Aorta (tissue), 5 donors: ENCODE measurements at regions not wholly inside any gene's neighbourhood (a gene's known extent, or its start where the extent isn't known, plus 50 kb on each side); places are given as distances from the start of the nearest gene placed in this dataset.

Experiments used
- ATAC-seq: fragments of 200-7000 bp; cut with Tn5 transposase; one replicate; pipeline ENCODE4 v1.9.1; 2022; ENCODE audit warnings: moderate library complexity; ENCODE audit not compliant: low FRiP score
- DNase-seq, 2 donors: peaks; one replicate each; pipeline ENCODE4 v3.0.0-alpha.2; 2020
- H3K27ac ChIP-seq, 2 donors: one replicate each; pipeline ENCODE4 v1.5.1; 2013; ENCODE audit warnings: low read length in 2 of 2, mild to moderate bottlenecking in 2 of 2, moderate library complexity in 2 of 2, control low read depth in 1 of 2, inconsistent platforms in 1 of 2, low read depth in 1 of 2
- H3K27me3 ChIP-seq, 2 donors: one replicate each; pipeline ENCODE4 v1.6.1; 2013; ENCODE audit warnings: control low read depth in 1 of 2, low read length in 1 of 2, mild to moderate bottlenecking in 1 of 2, moderate library complexity in 1 of 2; ENCODE audit not compliant: insufficient read depth in 2 of 2, control insufficient read depth in 1 of 2
- H3K36me3 ChIP-seq, 2 donors: one replicate each; pipeline ENCODE4 v1.6.1; 2013; ENCODE audit warnings: control low read depth in 1 of 2, low read length in 1 of 2, mild to moderate bottlenecking in 1 of 2; ENCODE audit not compliant: insufficient read depth in 2 of 2, control insufficient read depth in 1 of 2
- H3K4me1 ChIP-seq, 2 donors: one replicate each; pipeline ENCODE4 v1.6.1; 2013; ENCODE audit warnings: low read length in 2 of 2, control low read depth in 1 of 2, mild to moderate bottlenecking in 1 of 2, moderate library complexity in 1 of 2; ENCODE audit not compliant: insufficient read depth in 2 of 2, control insufficient read depth in 1 of 2
- H3K4me3 ChIP-seq, 2 donors: one replicate each; pipeline ENCODE4 v1.5.1; 2013; ENCODE audit warnings: low read length in 2 of 2, control low read depth in 1 of 2, mild to moderate bottlenecking in 1 of 2
- H3K9me3 ChIP-seq: one replicate; pipeline ENCODE4 v1.6.1; 2013; ENCODE audit warnings: mild to moderate bottlenecking, low read length; ENCODE audit not compliant: control insufficient read depth
- WGBS, 2 donors: extraction: QIAGEN DNeasy Blood & Tissue Kit; methylation state at CpG; one replicate each; pipeline ENCODE4 v1.1.7; 2013; 5-methylcytosine and 5-hydroxymethylcytosine counted together
- intact Hi-C, 2 donors: fragments of 100-400 bp; cut with DNase I; formaldehyde crosslinking; loops; one replicate each; pipeline versions ENCODE4 v1.14.2 to v1.15.0; 2022
- donor health status: healthy with polysubstance abuse.
- donor health status: Bipolar disorder and iron deficiency.
- donor health status: DM: no; HTN: no; CAD: no.
- donor health status: DM: no; HTN: no; CAD: no.
- donor health status: DM: yes; HTN: yes; CAD: no.

- H3K4me1 ChIP-seq = no peaks in the 10 kb centered on the region
- H3K36me3 ChIP-seq = no peaks in the 10 kb centered on the region
- H3K27ac ChIP-seq = no peak overlapping the region
- no peaks in the 10 kb centered on the region for H3K9me3 ChIP-seq
- intact Hi-C loops = no loop called here
- H3K4me3 ChIP-seq = no peak overlapping the region
- WGBS, 2 donors = 83 to 88% methylated on average over 6 of the region's 6 CpGs
- ATAC-seq (no peak), DNase-seq (no peak)
- no peaks in the 10 kb centered on the region for H3K27me3 ChIP-seq
Observed at GRCh38 chr10:118161461-118162246, 114.9 kb upstream of the RAB11FIP2 start.

GRCh38 chr10:118153287-118153686, 106.5 kb upstream of the RAB11FIP2 start:
- intact Hi-C loops = no loop called here
- Histone ChIP-seq H3K4me1 (no peaks in the 10 kb centered on the region), H3K36me3 (no peaks in the 10 kb centered on the region), H3K27ac (no peak overlapping the region), H3K9me3 (no peaks in the 10 kb centered on the region), H3K27me3 (no peaks in the 10 kb centered on the region), H3K4me3 (no peak overlapping the region)
- ATAC-seq (no peak), DNase-seq (no peak)

GRCh38 chr10:118151461-118151860, 104.7 kb upstream of the RAB11FIP2 start:
- no peaks in the 10 kb centered on the region for H3K4me1 ChIP-seq
- 24 to 48% methylated on average over 2 of the region's 2 CpGs for WGBS, 2 donors
- ATAC-seq (no peak), DNase-seq (no peak)
- no peaks in the 10 kb centered on the region for H3K9me3 ChIP-seq
- H3K27me3 ChIP-seq = no peaks in the 10 kb centered on the region
- no peaks in the 10 kb centered on the region for H3K36me3 ChIP-seq
- H3K27ac ChIP-seq = no peak overlapping the region
- intact Hi-C loops = no loop called here
- H3K4me3 ChIP-seq = no peak overlapping the region

GRCh38 chr10:118148247-118148646, 101.5 kb upstream of the RAB11FIP2 start:
- Histone ChIP-seq H3K9me3 (no peaks in the 10 kb centered on the region), H3K4me1 (no peaks in the 10 kb centered on the region), H3K4me3 (no peak overlapping the region), H3K36me3 (no peaks in the 10 kb centered on the region), H3K27me3 (no peaks in the 10 kb centered on the region), H3K27ac (no peak overlapping the region)
- DNase-seq (no peak), ATAC-seq (no peak)
- intact Hi-C loops = no loop called here

GRCh38 chr10:118145256-118145655, 98.5 kb upstream of the RAB11FIP2 start:
- Histone ChIP-seq H3K9me3 (no peaks in the 10 kb centered on the region), H3K4me1 (no peaks in the 10 kb centered on the region), H3K27me3 (no peaks in the 10 kb centered on the region), H3K36me3 (no peaks in the 10 kb centered on the region), H3K4me3 (no peak overlapping the region), H3K27ac (no peak overlapping the region)
- DNase-seq = no peak
- no peak for ATAC-seq
- WGBS, 2 donors = 60 to 65% methylated on average over 4 of the region's 4 CpGs
- intact Hi-C loops = no loop called here

- Histone ChIP-seq H3K4me3 (no peak overlapping the region), H3K27ac (no peak overlapping the region), H3K36me3 (no peaks in the 10 kb centered on the region), H3K4me1 (no peaks in the 10 kb centered on the region), H3K9me3 (no peaks in the 10 kb centered on the region), H3K27me3 (no peaks in the 10 kb centered on the region)
- no peak for DNase-seq
- WGBS, 2 donors = 78 to 80% methylated on average over 6 of the region's 6 CpGs
- intact Hi-C loops = no loop called here
- ATAC-seq = no peak
Observed at GRCh38 chr10:118141471-118141870, 94.7 kb upstream of the RAB11FIP2 start.

GRCh38 chr10:118139321-118139720, 92.6 kb upstream of the RAB11FIP2 start:
- Histone ChIP-seq H3K9me3 (no peaks in the 10 kb centered on the region), H3K36me3 (no peaks in the 10 kb centered on the region), H3K4me1 (no peaks in the 10 kb centered on the region), H3K27me3 (no peaks in the 10 kb centered on the region), H3K27ac (no peak overlapping the region), H3K4me3 (no peak overlapping the region)
- DNase-seq (no peak), ATAC-seq (no peak)
- intact Hi-C loops = no loop called here

GRCh38 chr10:118128675-118129074, 81.9 kb upstream of the RAB11FIP2 start:
- no peaks in the 10 kb centered on the region for H3K4me1 ChIP-seq
- H3K27me3 ChIP-seq = peaks cover 0 to 3% of the 10 kb centered on the region in 2 donors
- no peaks in the 10 kb centered on the region for H3K9me3 ChIP-seq
- H3K36me3 ChIP-seq = no peaks in the 10 kb centered on the region
- ATAC-seq = no peak
- WGBS, 2 donors = 70 to 74% methylated on average over 2 of the region's 2 CpGs
- DNase-seq = no peak
- no peak overlapping the region for H3K27ac ChIP-seq
- intact Hi-C loops = no loop called here
- H3K4me3 ChIP-seq = no peak overlapping the region

- no peaks in the 10 kb centered on the region for H3K27me3 ChIP-seq
- peaks cover 0 to 8% of the 10 kb centered on the region in 2 donors for H3K4me1 ChIP-seq
- no peak overlapping the region for H3K27ac ChIP-seq
- intact Hi-C loops = no loop called here
- H3K36me3 ChIP-seq = no peaks in the 10 kb centered on the region
- no peaks in the 10 kb centered on the region for H3K9me3 ChIP-seq
- no peak for ATAC-seq
- DNase-seq = no peak
- H3K4me3 ChIP-seq = no peak overlapping the region
Observed at GRCh38 chr10:118118716-118119115, 72.0 kb upstream of the RAB11FIP2 start.
